Activated CD8-positive, alpha-beta T cell treated with anti-CD3 and anti-CD28 coated beads, Interleukin-2, amount 10 ng/mL, durations not matched to agents 7 days and 5 days (primary cell): ENCODE measurements at regions not wholly inside any gene's neighbourhood (a gene's known extent, or its start where the extent isn't known, plus 50 kb on each side); places are given as distances from the start of the nearest gene placed in this dataset.

Experiments used
- ATAC-seq: fragments of 150-1000 bp; cut with Tn5 transposase; one replicate; pipeline ENCODE4 v1.10.0; 2021; ENCODE audit warnings: moderate library complexity
- CTCF ChIA-PET: fragments of 350-600 bp; sonication (Branson Sonifier 250); formaldehyde crosslinking; loops from one replicate; lab custom pipeline; 2021; ENCODE audit warnings: antibody characterized with exemption; lab: Charles Lee
- POLR2A ChIA-PET: fragments of 350-600 bp; sonication (Branson Sonifier 250); formaldehyde crosslinking; loops from one replicate; lab custom pipeline; 2021; ENCODE audit warnings: antibody characterized with exemption; lab: Charles Lee
- DNase-seq: peaks from one replicate; pipeline ENCODE4 v3.0.0-alpha.2; 2020
- H3K27ac Mint-ChIP-seq: one replicate; pipeline ENCODE4 v1.8.0; 2021; ENCODE audit warnings: mild to moderate bottlenecking, mixed read lengths
- H3K27me3 Mint-ChIP-seq: one replicate; pipeline ENCODE4 v1.8.0; 2021; ENCODE audit warnings: low read depth, mixed read lengths
- H3K36me3 Mint-ChIP-seq: one replicate; pipeline ENCODE4 v1.8.0; 2021; ENCODE audit warnings: low read depth, mixed read lengths
- H3K4me1 Mint-ChIP-seq: one replicate; pipeline ENCODE4 v1.8.0; 2021; ENCODE audit warnings: low read depth, mixed read lengths
- H3K4me3 Mint-ChIP-seq: one replicate; pipeline ENCODE4 v1.8.0; 2021; ENCODE audit warnings: mild to moderate bottlenecking, mixed read lengths
- H3K9me3 Mint-ChIP-seq: one replicate; pipeline ENCODE4 v1.8.0; 2022; ENCODE audit warnings: mixed read lengths; ENCODE audit not compliant: insufficient read depth

- ATAC-seq = no peak
- ChIA-PET CTCF (no interaction called here), POLR2A (interaction anchor here (0.6 kb wide), 1 partner anchor 31 kb away, joined by 3 read pairs; no protein-coding TSS in a partner anchor)
- no peaks in the 10 kb centered on the region for H3K4me1 Mint-ChIP-seq
- H3K9me3 Mint-ChIP-seq = no peaks in the 10 kb centered on the region
- H3K27ac Mint-ChIP-seq = no peak overlapping the region
- no peaks in the 10 kb centered on the region for H3K27me3 Mint-ChIP-seq
- DNase-seq = no peak
- no peak overlapping the region for H3K4me3 Mint-ChIP-seq
- H3K36me3 Mint-ChIP-seq = no peaks in the 10 kb centered on the region
Observed at GRCh38 chr4:163623787-163624186, 129.3 kb downstream of the TMA16 start.

- ATAC-seq (no peak), DNase-seq (no peak)
- CTCF ChIA-PET = interaction anchor here (1.4 kb wide), 1 partner anchor 27 kb away, joined by 3 read pairs; no protein-coding TSS in a partner anchor
- Mint-ChIP-seq H3K4me1 (no peaks in the 10 kb centered on the region), H3K9me3 (no peaks in the 10 kb centered on the region), H3K27me3 (no peaks in the 10 kb centered on the region), H3K27ac (no peak overlapping the region), H3K36me3 (no peaks in the 10 kb centered on the region), H3K4me3 (no peak overlapping the region)
- POLR2A ChIA-PET = interaction anchor here (1.2 kb wide), 1 partner anchor 233 kb away, joined by 3 read pairs; no protein-coding TSS in a partner anchor
Observed at GRCh38 chr4:163624727-163625126, 130.2 kb downstream of the TMA16 start.

- no peaks in the 10 kb centered on the region for H3K4me1 Mint-ChIP-seq
- no peaks in the 10 kb centered on the region for H3K36me3 Mint-ChIP-seq
- no peaks in the 10 kb centered on the region for H3K9me3 Mint-ChIP-seq
- CTCF ChIA-PET = no interaction called here
- no peak overlapping the region for H3K27ac Mint-ChIP-seq
- ATAC-seq = no peak
- no peaks in the 10 kb centered on the region for H3K27me3 Mint-ChIP-seq
- no peak for DNase-seq
- H3K4me3 Mint-ChIP-seq = no peak overlapping the region
- POLR2A ChIA-PET = no interaction called here
Observed at GRCh38 chr4:163631288-163631687, 136.8 kb downstream of the TMA16 start.

- no peaks in the 10 kb centered on the region for H3K36me3 Mint-ChIP-seq
- POLR2A ChIA-PET = no interaction called here
- no peaks in the 10 kb centered on the region for H3K9me3 Mint-ChIP-seq
- H3K27ac Mint-ChIP-seq = no peak overlapping the region
- H3K4me3 Mint-ChIP-seq = no peak overlapping the region
- H3K27me3 Mint-ChIP-seq = no peaks in the 10 kb centered on the region
- ATAC-seq = no peak
- no peak for DNase-seq
- CTCF ChIA-PET = no interaction called here
- H3K4me1 Mint-ChIP-seq = no peaks in the 10 kb centered on the region
Observed at GRCh38 chr4:163638909-163639308, 144.4 kb downstream of the TMA16 start.

GRCh38 chr4:163649557-163650091 is 155.1 kb downstream of the TMA16 start:
- ATAC-seq = no peak
- Mint-ChIP-seq H3K27ac (no peak overlapping the region), H3K4me1 (no peaks in the 10 kb centered on the region), H3K27me3 (no peaks in the 10 kb centered on the region), H3K36me3 (no peaks in the 10 kb centered on the region), H3K9me3 (peaks cover 7% of the 10 kb centered on the region), H3K4me3 (no peak overlapping the region)
- no peak for DNase-seq
- ChIA-PET CTCF (no interaction called here), POLR2A (no interaction called here)

GRCh38 chr4:163651761-163652160 is 157.3 kb downstream of the TMA16 start:
- H3K4me3 Mint-ChIP-seq = no peak overlapping the region
- ChIA-PET POLR2A (no interaction called here), CTCF (interaction anchor here (1.1 kb wide), 1 partner anchor 27 kb away, joined by 3 read pairs; no protein-coding TSS in a partner anchor)
- ATAC-seq (no peak), DNase-seq (no peak)
- H3K27me3 Mint-ChIP-seq = no peaks in the 10 kb centered on the region
- H3K9me3 Mint-ChIP-seq = no peaks in the 10 kb centered on the region
- no peaks in the 10 kb centered on the region for H3K4me1 Mint-ChIP-seq
- H3K27ac Mint-ChIP-seq = no peak overlapping the region
- no peaks in the 10 kb centered on the region for H3K36me3 Mint-ChIP-seq

- ChIA-PET POLR2A (no interaction called here), CTCF (no interaction called here)
- Mint-ChIP-seq H3K36me3 (no peaks in the 10 kb centered on the region), H3K27me3 (no peaks in the 10 kb centered on the region), H3K9me3 (no peaks in the 10 kb centered on the region), H3K4me1 (no peaks in the 10 kb centered on the region), H3K4me3 (no peak overlapping the region), H3K27ac (no peak overlapping the region)
- no peak for DNase-seq
- no peak for ATAC-seq
Observed at GRCh38 chr4:163654621-163655020, 160.1 kb downstream of the TMA16 start.

- H3K4me3 Mint-ChIP-seq = no peak overlapping the region
- DNase-seq (no peak), ATAC-seq (no peak)
- no peak overlapping the region for H3K27ac Mint-ChIP-seq
- H3K36me3 Mint-ChIP-seq = no peaks in the 10 kb centered on the region
- H3K9me3 Mint-ChIP-seq = no peaks in the 10 kb centered on the region
- POLR2A ChIA-PET = no interaction called here
- no peaks in the 10 kb centered on the region for H3K27me3 Mint-ChIP-seq
- CTCF ChIA-PET = interaction anchor here (0.6 kb wide), 1 partner anchor 523 kb away, joined by 4 read pairs; no protein-coding TSS in a partner anchor
- H3K4me1 Mint-ChIP-seq = no peaks in the 10 kb centered on the region
Observed at GRCh38 chr4:163660636-163661035, 166.1 kb downstream of the TMA16 start.

- DNase-seq = no peak
- ATAC-seq = no peak
- no peak overlapping the region for H3K27ac Mint-ChIP-seq
- H3K9me3 Mint-ChIP-seq = no peaks in the 10 kb centered on the region
- H3K4me3 Mint-ChIP-seq = no peak overlapping the region
- peaks cover 2% of the 10 kb centered on the region for H3K4me1 Mint-ChIP-seq
- POLR2A ChIA-PET = no interaction called here
- no peaks in the 10 kb centered on the region for H3K36me3 Mint-ChIP-seq
- CTCF ChIA-PET = interaction anchor here (0.7 kb wide), 1 partner anchor 23 kb away, joined by 4 read pairs; no protein-coding TSS in a partner anchor
- H3K27me3 Mint-ChIP-seq = no peaks in the 10 kb centered on the region
Observed at GRCh38 chr4:163662768-163663167, 168.3 kb downstream of the TMA16 start.

GRCh38 chr4:163663454-163664225 is 169.2 kb downstream of the TMA16 start:
- Mint-ChIP-seq H3K4me1 (peaks cover 2% of the 10 kb centered on the region), H3K27ac (no peak overlapping the region), H3K9me3 (no peaks in the 10 kb centered on the region), H3K36me3 (no peaks in the 10 kb centered on the region), H3K27me3 (no peaks in the 10 kb centered on the region), H3K4me3 (no peak overlapping the region)
- DNase-seq = no peak
- ChIA-PET CTCF (interaction anchor here (0.7 to 1.0 kb wide), 2 partner anchors 17 to 22 kb away, joined by 4 read pairs; no protein-coding TSS in a partner anchor), POLR2A (no interaction called here)
- ATAC-seq = no peak

GRCh38 chr4:163665101-163665500 is 170.6 kb downstream of the TMA16 start:
- H3K4me1 Mint-ChIP-seq = peaks cover 2% of the 10 kb centered on the region
- no peak for DNase-seq
- ChIA-PET POLR2A (no interaction called here), CTCF (no interaction called here)
- ATAC-seq = no peak
- H3K4me3 Mint-ChIP-seq = no peak overlapping the region
- no peaks in the 10 kb centered on the region for H3K9me3 Mint-ChIP-seq
- no peaks in the 10 kb centered on the region for H3K36me3 Mint-ChIP-seq
- no peak overlapping the region for H3K27ac Mint-ChIP-seq
- no peaks in the 10 kb centered on the region for H3K27me3 Mint-ChIP-seq
